Left renal cortex interstitium (tissue), 4 donors: ENCODE measurements at regions not wholly inside any gene's neighbourhood (a gene's known extent, or its start where the extent isn't known, plus 50 kb on each side); places are given as distances from the start of the nearest gene placed in this dataset.

Source experiments
- DNase-seq, 4 donors: peaks; one replicate each; pipeline ENCODE4 v3.0.0-alpha.2; 2013; ENCODE audit warnings: low read depth in 4 of 4, low spot score in 2 of 4, missing footprints in 1 of 4

DNA sequence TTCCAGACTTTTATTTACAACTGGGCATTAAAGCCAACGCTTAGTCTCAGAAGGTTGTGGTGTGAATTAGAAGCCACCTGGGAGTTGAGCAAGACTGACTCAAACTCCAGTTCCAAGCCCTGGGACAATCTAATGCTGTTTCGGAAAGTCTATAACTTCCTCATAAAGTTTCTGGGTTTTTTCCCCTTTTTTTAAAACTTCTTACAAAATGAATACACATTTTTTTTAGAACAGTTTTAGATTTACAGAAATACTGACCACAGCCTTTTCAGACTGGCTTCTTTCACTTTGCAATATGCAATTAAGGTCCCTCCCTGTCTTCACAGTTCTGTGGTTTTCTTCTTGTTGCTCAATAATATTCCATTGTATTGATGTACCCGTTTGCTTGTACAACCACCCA is 115.9 kb upstream of the TWIST2 start:
- DNase-seq = no peak

DNA sequence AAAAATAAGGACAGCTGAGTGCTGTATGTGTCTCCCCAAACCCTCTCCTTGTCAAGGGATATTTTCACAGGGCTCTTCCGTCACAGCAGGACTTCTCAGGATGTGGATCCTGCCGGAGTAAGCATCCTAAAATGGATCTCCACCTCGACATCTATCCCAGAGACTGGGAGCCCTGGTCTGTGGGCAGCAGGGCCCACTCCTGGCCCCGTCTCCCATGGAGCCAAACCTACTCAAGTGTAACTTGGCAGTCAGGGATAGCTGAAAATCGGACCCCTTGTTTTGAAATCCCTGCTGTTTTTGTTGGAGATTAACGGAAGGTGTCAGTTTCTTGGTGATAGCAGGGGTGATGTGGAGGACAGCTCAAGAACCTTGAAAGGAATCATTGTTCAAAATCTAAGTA is 109.0 kb upstream of the TWIST2 start:
- no peak for DNase-seq

DNA sequence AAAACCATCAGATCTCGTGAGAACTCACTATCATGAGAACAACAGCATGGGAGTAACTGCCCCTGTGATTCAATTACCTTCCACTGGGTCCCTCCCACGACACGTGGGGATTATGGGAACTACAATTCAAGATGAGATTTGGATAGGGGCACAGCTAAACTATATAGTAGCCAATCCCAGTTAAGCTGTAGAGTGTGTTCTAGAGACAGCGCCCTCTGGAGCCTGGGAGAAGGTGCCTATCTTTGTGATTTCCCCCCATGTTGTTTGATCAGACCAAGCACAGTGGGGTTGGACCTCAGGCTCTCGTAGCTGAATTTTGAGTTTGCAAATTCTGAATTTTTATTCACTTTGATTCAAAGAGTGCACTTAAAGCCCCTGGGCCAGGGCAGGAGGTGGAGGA is 108.2 kb upstream of the TWIST2 start:
- DNase-seq = no peak

DNA sequence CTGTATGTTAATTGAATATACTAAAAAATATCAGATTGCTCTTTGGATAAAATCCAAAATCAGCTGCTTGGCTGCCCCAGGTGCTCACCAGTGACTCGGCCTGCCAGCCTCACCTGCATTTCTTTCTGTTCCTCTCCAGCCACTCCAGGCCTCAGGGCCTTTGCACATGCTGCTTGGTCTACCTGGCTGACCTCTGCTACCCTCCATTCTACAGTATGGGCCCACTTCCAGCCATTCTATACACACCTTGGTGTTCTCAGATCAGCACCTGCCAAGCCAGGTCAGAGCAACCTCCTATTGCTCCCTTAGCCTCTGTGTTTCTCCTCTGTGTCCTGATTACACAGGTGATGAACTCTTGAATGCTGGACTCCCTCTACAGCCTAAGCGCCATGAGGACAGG is 106.6 kb upstream of the TWIST2 start:
- DNase-seq = no peak

DNA sequence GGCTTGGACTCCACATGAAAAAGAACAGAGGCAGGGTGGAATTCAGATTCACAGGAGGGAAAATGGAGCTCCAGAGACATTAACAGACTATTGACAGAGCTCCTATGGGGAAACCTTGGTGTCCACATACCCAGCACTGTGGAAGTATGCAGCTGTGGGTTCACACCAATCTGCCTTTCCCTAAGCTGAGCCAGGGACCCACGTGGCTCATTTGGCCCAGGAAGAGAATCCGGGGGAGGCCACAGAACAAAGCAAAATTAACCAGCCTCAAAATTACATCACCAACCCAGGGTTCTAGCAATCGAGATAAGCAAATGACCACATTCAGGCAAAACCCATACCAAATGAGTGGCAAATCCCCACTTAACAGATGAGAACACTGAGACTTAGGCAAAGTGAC is 105.8 kb upstream of the TWIST2 start:
- no peak for DNase-seq

DNA sequence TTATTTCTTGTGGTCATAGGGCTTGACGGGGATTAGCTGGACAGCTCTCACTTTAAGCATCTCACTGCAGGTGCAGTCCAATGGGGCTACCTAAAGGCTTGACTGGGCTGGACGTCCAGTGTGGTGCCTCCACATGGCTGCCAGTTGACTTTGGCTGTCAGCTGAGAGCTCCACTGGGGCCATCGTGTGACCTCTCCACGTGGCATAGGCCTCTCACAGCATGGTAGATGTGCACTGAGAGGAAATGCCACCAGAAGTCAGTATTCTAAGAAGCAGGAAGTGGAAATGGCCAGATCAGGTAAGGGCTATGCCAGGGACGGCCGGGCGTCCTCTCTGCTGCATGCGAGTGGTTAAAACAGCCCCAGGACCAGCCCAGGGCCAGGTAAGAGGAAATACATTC is 105.2 kb upstream of the TWIST2 start:
- DNase-seq = no peak

DNA sequence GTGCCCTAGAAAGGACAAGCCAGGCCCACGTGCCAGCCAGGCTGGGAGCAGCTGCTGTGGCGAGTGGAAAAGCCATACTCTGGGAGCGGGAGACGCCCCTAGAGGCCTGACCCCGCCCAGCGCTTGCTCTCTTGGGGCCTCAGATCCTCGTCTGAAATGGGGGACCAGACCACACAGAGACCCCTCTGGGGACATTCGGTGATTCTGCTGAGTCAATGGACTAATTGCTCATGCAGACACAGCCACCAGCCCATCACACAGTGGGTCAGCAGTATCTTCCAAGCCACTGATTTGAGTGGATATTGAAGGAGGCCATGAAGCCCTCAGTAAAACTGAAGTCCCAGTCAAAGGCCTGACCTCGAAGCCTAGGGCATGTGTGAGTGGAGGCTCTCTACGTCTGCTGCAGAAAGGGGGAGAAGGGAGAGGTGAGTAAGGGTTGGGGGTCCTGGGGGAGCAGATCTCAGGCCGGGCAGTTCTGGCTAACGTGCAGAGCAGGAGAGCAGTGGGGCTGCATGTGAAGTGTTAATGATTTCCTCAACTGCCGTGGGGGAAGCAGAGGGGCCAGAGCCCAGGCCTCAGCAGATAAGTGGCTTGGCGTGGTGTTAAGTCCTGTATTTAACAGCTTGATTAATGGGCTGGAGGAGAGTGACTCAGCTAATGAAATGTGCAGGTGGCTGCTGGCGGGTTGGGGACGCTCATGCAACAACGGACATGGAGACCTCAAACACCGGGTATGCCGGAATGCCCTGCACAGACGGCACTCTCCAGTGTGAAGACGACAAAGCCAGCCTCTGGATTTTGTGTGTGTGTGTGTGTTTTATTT is 104.4 kb upstream of the TWIST2 start:
- DNase-seq = peak in 1 of 4 donors; percentile 14

DNA sequence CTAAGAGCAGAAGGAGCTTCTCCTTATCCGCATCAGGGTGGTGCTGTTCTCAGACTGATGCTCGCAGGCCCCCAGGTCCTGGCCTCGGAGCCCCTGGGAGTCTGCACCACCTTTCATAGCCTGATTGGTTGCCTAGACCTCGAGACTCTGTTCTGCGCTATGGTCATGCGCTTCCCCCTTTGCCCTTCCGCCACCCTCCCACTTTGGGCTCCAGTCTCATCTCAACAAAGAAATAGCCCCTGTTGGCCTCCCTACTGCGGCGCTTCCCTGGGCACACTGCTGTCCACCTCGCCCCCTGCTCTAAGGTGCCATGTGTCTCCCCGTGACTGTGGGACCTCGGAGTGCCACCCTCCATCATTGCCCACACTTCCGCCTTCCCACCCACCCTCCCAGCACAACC is 102.9 kb upstream of the TWIST2 start:
- DNase-seq = no peak

DNA sequence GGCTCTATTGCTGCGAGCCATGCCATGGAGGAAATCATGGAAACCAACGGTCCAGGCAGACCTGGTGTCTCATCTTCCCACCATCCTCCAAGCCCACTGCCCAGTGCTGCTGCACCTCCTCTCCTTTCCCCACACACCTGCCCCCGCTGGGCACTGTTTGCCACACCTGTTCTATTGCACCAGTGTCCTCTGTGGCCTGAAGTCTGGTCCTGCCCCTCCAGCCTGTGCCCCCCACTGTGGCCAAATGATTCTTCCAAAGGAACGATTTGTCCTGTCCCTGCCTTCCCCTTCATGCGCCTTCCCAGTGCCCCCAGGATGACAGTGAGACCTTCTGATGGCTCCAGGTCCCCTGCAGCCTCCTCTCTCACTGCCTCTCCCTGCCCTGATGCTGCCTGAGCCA is 101.9 kb upstream of the TWIST2 start:
- DNase-seq = no peak

DNA sequence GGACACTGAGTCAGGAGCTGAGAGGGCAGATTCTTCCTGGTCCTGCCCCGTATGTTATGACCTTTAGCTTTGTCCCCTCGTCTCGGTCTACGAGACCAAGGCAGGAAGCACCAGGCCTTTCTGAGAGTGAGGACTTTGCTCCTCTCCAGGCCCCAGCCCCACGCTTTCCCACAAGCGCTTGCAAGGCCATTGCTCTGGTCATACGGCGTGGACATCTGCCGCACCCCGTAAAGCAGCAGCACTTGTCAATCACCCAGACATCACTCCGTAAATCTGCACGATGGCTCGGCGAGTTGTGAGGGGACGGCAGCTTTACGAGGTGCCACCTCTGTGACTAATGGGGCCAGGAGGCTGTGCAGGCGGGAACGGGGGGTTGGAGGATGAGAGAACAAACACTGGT is 100.8 kb upstream of the TWIST2 start:
- no peak for DNase-seq

DNA sequence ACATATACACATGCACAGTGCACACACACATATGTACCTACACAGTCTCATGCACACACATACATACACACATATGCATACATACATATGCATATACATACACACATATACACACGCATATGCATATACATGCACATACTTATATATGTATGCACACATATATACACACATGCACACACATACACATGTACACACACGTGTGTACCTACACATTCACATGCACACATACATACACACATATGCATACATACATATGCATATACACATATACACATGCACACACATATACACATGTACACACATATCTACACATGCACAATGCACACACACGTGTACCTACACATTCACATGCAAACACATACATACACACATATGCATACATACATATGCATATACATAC is 100.3 kb upstream of the TWIST2 start:
- no peak for DNase-seq

DNA sequence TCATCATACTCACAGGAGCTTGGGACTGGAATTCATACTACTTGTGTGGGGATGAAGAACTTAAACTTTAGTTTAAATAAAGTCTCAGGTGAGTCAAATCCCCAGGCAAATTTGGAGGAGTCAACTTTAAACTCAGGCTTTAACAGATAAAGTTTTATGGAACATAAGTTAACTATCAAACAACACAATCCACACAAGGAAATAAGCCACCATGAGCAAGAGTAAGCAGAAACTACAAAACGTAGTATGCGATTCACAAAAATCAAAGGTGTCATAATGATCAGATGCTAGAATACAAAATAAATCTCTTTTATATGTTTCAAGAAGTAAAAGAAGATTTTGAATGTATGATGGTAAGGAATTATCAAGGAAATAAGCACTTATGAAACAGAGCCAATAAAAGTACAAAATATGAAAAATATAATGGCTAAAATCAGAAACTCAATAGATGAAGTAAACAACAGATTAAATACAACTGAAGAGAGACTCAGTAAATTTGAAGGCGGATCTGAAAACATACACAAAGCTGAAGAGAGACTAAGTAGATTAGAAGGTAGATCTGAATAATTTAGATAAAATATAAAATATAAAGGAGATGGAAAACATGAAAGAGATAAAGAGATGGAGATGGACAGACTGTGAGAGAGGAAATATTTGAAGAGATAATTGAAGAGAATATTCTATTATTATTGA is 97.5 kb upstream of the TWIST2 start:
- no peak for DNase-seq

DNA sequence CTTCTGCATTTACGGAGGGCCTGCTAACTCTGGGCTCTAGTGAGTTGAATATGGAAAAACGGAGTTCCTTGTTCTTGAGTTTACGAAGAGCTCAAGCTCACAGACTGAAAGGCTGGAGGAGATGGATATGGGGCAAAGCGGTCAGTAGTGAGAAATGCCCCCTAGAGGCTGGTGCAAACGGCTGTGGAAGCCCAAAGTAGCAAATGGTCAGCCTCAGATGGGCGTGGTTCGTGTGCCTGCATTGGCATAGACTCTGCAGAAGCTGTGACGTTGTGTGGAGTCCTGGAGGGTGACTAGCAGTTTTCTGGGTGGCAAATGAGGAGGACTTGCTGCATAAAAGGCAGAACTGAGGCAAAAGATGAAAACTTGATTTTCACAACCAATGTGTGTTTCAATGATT is 93.6 kb upstream of the TWIST2 start:
- DNase-seq = no peak

DNA sequence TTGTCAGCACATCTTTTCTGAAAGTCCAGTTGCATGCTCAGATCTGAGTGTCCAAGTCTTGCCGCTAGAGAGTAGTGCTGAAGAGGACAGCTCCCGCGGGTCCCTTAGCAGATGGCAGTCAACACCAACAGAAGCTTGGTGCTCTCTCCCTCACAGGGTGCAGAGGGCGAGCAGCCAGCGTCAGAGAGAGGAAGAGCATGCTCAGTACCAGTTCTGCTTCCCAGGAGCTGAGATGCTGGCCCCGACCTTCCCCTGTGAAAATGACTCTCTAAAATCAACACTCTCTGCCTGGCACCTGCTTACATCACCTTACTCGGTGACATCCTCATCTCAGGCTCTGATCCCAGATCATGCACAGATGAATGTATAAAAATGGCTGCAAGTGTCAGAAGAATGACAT is 86.0 kb upstream of the TWIST2 start:
- DNase-seq = peak in 2 of 4 donors; percentile 26 to 44

DNA sequence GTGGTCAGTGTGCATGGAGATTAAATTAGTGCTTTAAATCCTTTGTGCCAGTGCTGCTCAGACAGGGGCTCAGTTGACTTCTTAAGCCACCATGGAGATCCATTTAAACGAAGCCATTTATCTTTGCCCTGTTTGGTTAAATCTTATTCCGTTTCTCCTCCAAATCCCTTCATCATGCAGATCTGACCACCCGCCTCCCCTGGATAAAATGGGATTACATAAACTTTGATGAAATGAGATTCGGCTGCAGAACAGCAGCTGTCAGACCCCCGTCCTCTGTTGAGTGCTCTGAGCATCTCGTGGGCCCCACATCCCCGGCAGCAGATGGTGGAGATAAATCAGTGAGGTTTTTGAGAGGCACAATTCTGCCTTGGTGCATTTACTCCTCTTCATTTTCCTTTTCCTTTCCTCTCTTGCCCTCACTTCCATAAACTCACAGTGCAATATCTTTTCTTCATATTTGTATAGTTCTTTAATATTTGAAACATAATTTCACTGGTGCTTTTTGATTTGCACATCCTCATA is 84.4 kb upstream of the TWIST2 start:
- DNase-seq = no peak

DNA sequence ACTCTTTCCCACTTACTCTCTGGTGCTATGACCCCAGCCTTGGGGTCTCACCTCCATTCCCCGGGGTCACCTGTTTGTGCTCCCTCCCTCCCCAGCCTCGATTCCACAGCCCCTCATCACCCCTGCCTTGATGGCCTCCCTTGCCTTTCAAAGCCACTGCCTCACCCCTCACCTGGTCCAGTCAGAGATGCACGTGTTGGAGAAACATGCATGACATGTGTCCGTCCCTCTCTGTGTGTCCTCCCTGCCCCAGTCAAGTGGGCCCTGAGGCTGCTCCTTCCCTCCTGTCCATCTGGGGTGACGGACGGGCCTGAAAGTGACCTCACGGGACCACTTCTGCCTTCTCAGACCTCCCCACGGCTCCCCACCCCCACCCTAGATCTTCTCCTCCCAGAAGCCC is 82.3 kb upstream of the TWIST2 start:
- DNase-seq = no peak

DNA sequence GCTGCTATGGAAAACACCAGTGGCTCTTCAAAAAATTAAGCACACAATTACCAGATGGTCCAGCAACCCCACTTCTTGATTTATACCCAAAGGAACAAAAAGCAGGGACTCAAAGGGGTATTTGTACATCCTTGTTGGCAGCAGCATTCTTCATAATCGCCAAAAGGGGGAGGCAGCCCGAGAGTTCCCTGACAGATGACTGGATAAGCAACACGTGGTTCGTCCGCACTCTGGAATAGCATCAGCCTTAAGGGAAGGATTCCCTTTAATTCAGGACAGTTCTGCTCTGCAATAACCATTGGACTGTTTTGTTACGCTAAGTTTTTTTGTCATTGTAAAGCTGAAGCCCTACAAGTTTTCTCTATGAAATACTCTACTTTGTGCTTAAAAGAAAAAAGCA is 76.7 kb upstream of the TWIST2 start:
- DNase-seq = no peak

DNA sequence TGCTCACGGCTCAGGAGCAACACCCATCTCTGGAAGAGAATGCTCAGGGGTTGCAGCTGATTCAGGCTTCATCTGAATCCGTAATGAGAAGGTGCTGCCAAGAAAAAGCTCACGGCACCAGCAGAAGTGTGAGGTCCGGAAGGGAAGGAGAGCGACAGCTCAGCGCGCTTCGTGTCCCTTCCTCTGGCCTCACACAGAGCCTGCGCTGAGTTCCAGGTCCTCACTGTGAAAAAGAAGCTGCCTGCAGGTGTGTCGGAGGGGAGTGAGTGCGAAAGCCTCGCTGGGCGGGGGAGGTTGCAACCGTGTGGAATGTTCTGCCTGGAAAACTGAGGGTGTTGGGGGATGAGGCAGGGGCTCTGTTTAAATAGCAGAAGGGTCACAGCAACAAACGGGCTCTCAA is 76.2 kb upstream of the TWIST2 start:
- DNase-seq = no peak

DNA sequence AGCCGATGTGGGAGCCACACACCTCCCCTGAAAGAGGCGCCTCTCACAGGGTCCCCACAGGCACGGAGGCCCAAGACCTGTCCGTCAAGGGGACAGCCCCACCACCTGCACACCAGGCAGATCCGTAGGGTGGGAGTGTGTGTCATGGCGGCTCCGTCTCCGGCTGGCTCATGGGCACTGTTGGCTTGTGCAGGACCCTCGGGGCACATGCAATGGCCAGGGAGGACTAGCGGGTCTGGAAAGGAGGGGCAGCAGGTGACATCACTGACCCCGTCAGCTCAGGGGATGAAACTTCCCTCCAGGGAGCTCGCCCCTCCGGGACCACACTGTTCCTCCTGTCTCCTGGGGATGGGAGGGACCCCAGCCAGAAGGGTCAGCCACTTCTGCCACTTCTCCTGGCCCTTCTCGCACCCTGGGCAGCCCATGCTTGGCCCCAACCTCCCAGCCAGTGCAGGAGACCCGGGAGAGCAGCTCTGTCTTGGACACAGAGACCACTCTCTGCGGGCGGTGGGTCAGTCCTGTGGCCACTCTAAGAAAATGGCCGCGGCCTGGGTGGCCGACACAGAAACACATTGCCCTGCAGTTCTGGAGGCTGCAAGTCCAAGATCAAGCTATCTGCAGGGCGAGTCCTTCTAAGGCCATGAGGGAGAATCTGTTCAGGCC is 75.1 kb upstream of the TWIST2 start:
- DNase-seq = no peak

DNA sequence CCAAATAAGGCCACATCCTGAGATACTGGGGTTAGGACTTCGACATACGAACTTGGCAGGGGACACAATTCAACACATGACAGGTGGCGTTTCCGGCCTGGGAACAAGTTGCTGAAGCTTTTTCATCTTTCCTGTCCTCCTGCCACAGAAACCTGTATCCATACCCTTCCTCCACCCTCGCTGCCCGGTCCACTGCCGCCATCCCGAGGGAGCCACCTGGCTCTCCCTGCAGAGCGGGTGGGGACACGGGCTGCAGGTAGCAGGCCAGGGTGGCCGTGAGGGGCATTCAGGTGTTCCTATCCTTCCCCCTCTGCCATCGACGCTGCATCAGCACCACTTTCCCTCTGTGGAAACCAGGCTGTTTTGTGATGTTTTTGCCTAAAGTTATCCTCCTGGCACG is 74.4 kb upstream of the TWIST2 start:
- no peak for DNase-seq

DNA sequence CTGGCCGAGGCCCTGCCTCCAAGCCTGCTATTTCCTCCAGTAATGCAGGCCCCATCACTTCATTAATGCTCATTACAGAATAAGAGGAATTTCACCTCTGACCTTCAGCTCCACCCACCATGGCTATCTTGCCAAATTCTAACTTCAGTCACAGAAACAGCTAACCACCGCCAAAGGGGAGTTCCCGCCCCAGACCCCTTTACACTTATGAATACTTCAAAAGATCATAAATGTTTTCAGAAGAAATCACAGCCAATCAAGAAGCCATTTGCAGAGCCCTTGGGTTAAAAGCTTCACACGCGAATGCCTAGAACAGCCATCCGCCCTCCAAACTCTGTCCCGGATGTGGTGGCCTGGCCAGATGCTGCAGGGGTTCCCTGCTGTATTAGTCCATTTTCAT is 73.8 kb upstream of the TWIST2 start:
- no peak for DNase-seq
